ENCODE measurements at regions not wholly inside any gene's neighbourhood (a gene's known extent, or its start where the extent isn't known, plus 50 kb on each side); places are given as distances from the start of the nearest gene placed in this dataset.

DNA sequence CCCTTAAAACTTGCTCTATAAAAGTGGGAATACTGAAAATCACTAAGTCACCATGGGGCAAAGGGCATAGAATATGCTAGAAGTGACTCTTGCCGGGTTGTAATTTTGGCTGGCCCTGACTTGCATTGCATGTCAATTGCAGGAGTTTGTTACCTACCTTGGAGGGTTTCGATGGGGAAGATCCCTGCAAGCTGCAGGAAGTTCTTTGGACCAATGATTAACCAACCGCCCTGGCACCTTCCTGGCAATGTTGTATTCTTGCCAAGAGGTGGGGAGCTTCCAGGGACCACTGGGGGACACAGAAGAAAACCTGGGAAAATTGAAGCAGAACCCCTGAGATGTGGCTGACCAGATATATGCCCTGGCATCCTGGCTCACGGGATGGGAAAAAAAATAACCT lies 235.8 kb downstream of the B3GLCT start:
- Histone ChIP-seq H4K91ac (replicated peaks; ENCODE audit: insufficient read length, low read length) (no peak overlapping the region), H2BK20ac (ENCODE audit: low read length) (no peak overlapping the region), H3K4me3 (ENCODE audit: extremely low read depth in 1 of 4, insufficient read depth in 2 of 4, low read depth in 3 of 4, low read length in 4 of 4) (no peak overlapping the region), H3K56ac (replicated peaks; ENCODE audit: insufficient read length, low read depth, low read length) (no peak overlapping the region), H3K23ac (ENCODE audit: insufficient read length) (no peak overlapping the region), H3K79me2 (ENCODE audit: control insufficient read depth in 1 of 2, insufficient read depth in 2 of 2, low read length in 2 of 2) (no peaks in the 10 kb centered on the region), H2AFZ (ENCODE audit: low read length) (no peak overlapping the region), H3K27ac (ENCODE audit: low read depth, low read length) (no peak overlapping the region), H3K4me2 (ENCODE audit: insufficient read depth in 1 of 2, low read depth in 2 of 2, low read length in 2 of 2) (no peak overlapping the region), H4K5ac (ENCODE audit: insufficient read length, low read depth, low read length) (no peak overlapping the region), H3K23me2 (ENCODE audit: low read depth, low read length) (no peaks in the 10 kb centered on the region), H3K9ac (replicated peaks in 1 of 4; ENCODE audit: extremely low read depth in 1 of 4, low read depth in 3 of 4, low read length in 3 of 4) (no peak overlapping the region), H2BK120ac (replicated peaks; ENCODE audit: low read depth, low read length) (no peak overlapping the region), H2AK5ac (ENCODE audit: low read depth, low read length) (no peak overlapping the region), H3K79me1 (ENCODE audit: low read depth, low read length) (no peaks in the 10 kb centered on the region), H3K9me3 (ENCODE audit: insufficient read depth in 2 of 2, low read depth in 1 of 2, low read length in 1 of 2) (0 out of 4 replicates have a peak, but pooled peaks cover 0 to 2% of the 10 kb centered on the region in 2 experiments), H3K14ac (ENCODE audit: insufficient read length) (no peak overlapping the region), H4K8ac (ENCODE audit: extremely low read depth, insufficient read depth, low read length) (no peak overlapping the region), H3K4me1 (replicated peaks in 1 of 4; ENCODE audit: control insufficient read depth in 3 of 4, insufficient read depth in 4 of 4, low read length in 3 of 4) (peaks cover 0 to 2% (median 0%) of the 10 kb centered on the region in 4 experiments; a peak in 1 of 7 replicates), H4K20me1 (replicated peaks in 1 of 2; ENCODE audit: control insufficient read depth in 1 of 2, insufficient read depth in 2 of 2, low read length in 2 of 2) (no peaks in the 10 kb centered on the region), H3K4ac (replicated peaks; ENCODE audit: insufficient read length, low read depth, low read length) (no peak overlapping the region), H3K27me3 (replicated peaks in 1 of 4; ENCODE audit: control insufficient read depth in 3 of 4, extremely low read depth in 1 of 4, insufficient read depth in 3 of 4, low read length in 3 of 4) (no peaks in the 10 kb centered on the region), H3K36me3 (ENCODE audit: control insufficient read depth in 2 of 4, insufficient read depth in 4 of 4, low read length in 3 of 4) (no peaks in the 10 kb centered on the region), H2BK12ac (ENCODE audit: low read depth, low read length) (no peak overlapping the region), H2BK5ac (ENCODE audit: low read depth, low read length) (no peak overlapping the region), H3K18ac (ENCODE audit: extremely low read depth, low read length) (no peak overlapping the region), H2BK15ac (ENCODE audit: low read length) (no peak overlapping the region)
- TF ChIP-seq SIX5 (IDR thresholded peaks at IDR 0.05; ENCODE audit: low read depth, low read length), result no peak
- TF ChIP-seq, protein P1, sequence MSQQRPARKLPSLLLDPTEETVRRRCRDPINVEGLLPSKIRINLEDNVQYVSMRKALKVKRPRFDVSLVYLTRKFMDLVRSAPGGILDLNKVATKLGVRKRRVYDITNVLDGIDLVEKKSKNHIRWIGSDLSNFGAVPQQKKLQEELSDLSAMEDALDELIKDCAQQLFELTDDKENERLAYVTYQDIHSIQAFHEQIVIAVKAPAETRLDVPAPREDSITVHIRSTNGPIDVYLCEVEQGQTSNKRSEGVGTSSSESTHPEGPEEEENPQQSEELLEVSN (IDR thresholded peaks at IDR 0.05), result no peak
- POLR2A ChIA-PET (ENCODE audit: partially characterized antibody), result interaction anchor here (1.0 kb wide), 1 partner anchor 31 kb away, joined by 3 read pairs; no protein-coding TSS in a partner anchor
- no peak for DNase-seq (ENCODE audit: low read depth in 1 of 2, low spot score in 2 of 2)
- FAIRE-seq, result no peak
- CTCF ChIA-PET (ENCODE audit: partially characterized antibody), result interaction anchor here (1.2 kb wide), 1 partner anchor 11 kb away, joined by 3 read pairs; no protein-coding TSS in a partner anchor
- 91% methylated on average over 4 of the region's 4 CpGs; no CpG with 5 or more reads in 1 of the 2 experiments for WGBS, 2 experiments (ENCODE audit: extremely low coverage in 1 of 2, insufficient coverage in 1 of 2, insufficient read length in 1 of 2, insufficient replicate concordance in 2 of 2, low coverage in 1 of 2, low lambda C conversion rate in 2 of 2, missing lambda C conversion rate in 1 of 2)
